ENCODE measurements at regions not wholly inside any gene's neighbourhood (a gene's known extent, or its start where the extent isn't known, plus 50 kb on each side); places are given as distances from the start of the nearest gene placed in this dataset.

GRCh38 chr21:36636016-36636415 lies 62.9 kb upstream of the SIM2 start:
- no peak for DNase-seq

DNA sequence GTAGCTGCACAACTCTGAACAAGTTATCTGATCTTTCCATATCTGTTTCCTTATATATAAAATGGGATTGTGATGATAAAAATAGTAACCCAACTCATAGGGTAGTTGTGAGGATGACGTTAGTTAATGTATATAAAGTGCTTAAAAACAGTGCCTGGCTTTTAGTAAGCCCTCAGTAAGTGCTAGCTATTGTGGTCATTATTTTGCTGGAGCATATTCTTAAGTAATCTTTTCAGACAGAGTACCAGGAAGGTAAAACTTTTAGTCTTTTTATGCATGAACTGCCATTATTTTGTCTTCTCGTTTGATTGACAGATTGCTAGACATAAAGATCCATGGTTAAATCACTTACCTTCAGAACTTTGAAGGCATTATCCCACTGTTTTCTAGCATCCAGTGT lies 62.5 kb upstream of the SIM2 start:
- no peak for DNase-seq

DNA sequence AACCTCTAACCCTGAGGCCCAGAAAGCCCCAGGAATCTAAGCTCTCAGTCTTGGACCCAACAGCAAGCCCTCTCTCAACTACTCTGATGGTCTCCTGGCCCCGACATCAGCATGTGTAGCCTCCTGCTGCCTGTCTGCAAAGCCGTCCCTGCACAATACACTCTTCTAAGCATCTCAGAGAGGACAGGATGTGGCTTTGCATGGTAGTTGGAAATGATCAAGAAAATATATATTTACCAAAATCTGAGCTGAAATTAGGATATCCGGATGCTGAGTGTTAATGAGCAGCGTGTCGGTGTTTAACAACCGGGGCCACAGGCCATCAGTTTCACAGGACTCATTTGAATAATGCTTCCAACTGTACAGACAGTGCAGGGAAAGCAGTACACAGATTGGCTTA lies 59.1 kb upstream of the SIM2 start:
- DNase-seq, result no peak

GRCh38 chr21:36640174-36640720 lies 58.7 kb upstream of the SIM2 start:
- DNase-seq, result no peak

DNA sequence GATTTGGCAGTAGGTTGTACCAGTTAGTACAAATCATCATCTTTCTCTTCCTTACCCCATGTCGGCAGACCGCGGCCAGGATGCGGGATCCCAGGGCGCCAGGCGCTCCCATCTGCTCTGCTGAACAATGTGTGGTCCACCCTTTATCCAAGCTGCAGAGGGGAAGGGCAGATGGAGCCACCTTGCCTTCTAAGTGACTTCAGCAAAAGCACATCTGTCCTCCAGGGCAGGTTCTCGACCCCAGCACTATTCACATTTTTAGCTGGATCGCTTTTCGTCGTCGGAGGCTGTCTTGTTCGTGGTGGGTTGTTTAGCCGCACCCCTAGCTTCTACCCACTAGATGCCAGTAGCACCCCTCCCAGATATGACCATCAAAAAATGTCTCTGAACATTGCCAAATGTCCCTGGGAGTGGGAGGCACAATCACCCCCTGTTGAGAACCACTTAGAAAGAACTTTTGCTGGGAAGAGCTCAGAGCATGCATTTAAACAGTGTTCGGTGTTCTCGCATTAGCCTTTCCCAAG lies 58.1 kb upstream of the SIM2 start:
- no peak for DNase-seq

GRCh38 chr21:36641346-36641745 lies 57.6 kb upstream of the SIM2 start:
- no peak for DNase-seq

DNA sequence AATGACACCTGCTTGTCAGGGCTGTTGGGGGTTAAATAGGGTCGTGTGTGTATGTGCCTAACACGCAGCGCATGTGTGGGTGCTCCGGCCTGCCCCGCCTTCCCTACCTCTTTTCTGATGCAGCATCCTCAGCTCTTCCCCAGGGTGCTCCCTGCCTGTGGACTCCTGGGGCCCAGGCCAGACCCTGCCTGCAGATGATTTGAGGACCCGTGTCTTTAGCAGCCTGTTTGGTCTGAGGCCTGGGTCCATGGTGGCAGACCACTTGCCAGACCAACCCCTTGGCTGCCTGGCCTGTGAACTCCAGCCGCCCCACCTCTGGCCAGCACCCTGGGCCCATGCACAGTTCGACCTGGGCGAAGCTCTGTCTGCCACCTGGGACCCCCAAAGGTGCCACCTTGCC lies 57.0 kb upstream of the SIM2 start:
- DNase-seq, result no peak

DNA sequence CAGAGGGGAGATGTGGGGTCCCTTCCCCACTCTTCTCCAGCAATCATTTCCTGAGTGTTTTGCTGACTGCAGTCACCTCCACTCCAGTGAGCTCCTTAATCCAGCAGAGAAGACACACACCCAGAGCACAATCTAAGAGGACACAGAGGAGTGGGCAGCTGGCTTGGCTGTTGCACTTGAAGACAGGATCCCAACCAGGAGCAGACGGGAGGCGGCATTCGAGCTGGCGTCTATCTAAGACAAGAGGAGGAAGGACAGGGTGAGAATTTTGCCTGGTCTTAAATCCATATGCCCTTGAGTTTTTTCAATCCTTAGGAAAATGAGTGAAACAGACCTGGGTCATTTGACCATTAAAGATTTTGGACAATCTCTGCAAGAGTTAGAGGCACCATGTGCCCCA lies 56.1 kb upstream of the SIM2 start:
- DNase-seq, result no peak

DNA sequence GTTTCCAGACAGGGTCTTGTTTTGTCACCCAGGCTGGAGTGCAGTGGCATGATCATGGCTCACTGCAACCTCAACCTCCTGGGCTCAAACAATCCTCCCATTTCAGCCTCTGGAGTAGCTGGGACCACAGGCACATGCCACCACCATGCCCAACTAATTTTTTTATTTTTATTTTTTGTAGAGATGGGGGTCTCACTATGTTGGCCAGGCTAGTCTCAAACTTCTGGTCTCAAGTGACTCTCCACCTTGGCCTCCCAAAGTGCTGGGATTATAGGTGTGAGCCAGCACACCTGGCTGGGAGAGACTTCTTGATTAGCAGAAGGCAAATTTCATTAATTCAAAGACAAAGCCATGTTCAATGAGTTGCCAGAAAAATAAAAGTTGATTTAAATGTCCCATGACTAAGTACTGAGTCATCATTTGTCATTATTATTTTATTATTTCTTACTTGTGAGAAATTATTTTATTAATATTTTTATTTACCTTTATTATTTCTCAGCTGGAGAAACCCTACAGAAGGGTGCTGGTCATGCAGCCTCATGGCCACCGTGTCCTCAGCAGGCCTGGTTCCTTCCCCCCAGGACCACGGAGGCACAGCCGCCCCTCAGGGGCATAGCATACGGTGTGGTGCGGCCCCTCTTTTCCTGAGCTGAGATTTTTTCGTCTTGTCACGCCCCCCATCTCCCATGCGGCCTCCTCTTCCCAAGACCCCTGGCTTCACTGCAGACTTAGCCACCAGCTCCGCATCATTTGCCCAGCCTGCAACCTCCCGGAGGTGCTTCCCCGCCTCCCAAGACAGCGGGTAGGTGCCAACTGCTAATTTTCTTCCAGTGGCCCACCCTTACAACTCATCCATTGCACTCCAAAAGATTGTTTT lies 55.3 kb upstream of the SIM2 start:
- DNase-seq, result no peak

DNA sequence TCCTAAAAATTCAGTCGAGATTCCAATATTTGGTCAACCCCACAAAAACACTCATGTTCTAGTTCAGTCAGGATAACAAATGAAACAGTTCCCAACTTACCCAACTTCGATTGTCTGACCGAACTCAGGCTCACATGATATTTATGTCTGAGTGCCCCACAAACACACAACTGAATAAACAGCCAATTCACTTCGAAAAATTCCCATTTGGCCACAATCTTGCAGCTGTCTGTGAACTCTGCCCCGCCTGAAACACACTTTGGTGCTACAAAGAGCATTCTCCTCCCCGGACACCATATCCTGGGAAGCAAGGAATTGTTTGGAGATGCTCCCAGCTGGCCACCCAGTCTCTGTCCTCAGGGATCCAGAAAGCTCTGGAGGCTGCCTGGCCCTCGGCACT lies 52.9 kb upstream of the SIM2 start:
- DNase-seq, result no peak

GRCh38 chr21:36646645-36647044 lies 52.3 kb upstream of the SIM2 start:
- no peak for DNase-seq

DNA sequence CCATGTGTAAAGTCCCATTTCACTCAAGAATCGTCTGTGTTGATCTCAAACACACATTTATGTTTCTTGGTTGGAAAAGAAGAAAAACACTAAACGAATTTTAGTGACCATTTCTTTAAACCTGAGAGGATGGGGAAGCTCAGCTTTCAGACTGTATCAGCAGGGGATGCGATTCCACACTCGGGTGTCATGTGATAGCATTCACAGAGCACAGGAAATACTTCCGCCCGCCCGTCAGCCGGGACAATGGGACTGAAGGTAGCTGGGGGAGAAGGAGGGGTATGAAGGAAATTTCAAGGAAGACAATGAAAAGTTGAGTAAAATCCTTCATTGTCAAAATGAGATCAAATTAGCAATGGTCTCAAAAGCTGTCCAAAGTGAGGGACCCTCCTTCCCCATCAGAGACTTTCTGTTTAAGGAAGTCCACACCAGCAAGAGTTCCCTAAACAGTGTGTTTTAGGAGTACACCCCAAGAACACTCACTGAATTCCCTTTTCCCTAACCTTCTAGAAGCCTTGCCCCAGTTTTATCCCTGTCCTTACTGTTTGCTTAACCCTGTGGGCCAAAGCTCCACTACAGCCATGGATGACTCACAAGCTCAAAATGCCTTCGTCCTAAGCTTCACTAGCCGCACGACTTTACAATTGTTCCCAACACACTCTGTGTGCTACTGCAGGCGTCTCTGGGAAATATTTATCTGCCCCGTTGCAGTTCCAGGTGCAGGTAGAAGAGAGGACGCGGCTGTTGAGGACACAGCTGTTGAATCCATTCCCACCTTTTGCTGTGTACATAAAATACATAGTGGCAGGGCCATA lies 51.4 kb upstream of the SIM2 start:
- DNase-seq, result no peak
